ENCODE measurements at regions not wholly inside any gene's neighbourhood (a gene's known extent, or its start where the extent isn't known, plus 50 kb on each side); places are given as distances from the start of the nearest gene placed in this dataset.

- no peaks in the 10 kb centered on the region for H3K36me3 Mint-ChIP-seq
- CTCF ChIA-PET: no interaction called here
These were observed 375.8 kb downstream of the QKI start for GRCh38 chr6:163790266-163790840.

GRCh38 chr6:163789199-163789810 is 374.8 kb downstream of the QKI start:
- Histone ChIP-seq H3K27me3 (ENCODE audit: insufficient read depth, low read length, poor library complexity, severe bottlenecking) (no peaks in the 10 kb centered on the region), H3K9me3 (ENCODE audit: low read length) (no peaks in the 10 kb centered on the region), H3K4me3 (ENCODE audit: low read length) (no peak overlapping the region), H3K27ac (ENCODE audit: low read depth, low read length) (no peak overlapping the region), H3K36me3 (ENCODE audit: insufficient read depth, low read length) (no peaks in the 10 kb centered on the region), H3K4me1 (ENCODE audit: insufficient read depth, low read length) (no peaks in the 10 kb centered on the region)
- ChIA-PET CTCF (no interaction called here), POLR2A (no interaction called here)
- no peaks in the 10 kb centered on the region for H3K36me3 Mint-ChIP-seq
- no peaks in the 10 kb centered on the region for H3K9me3 Mint-ChIP-seq
- H3K4me1 Mint-ChIP-seq: peaks cover 0 to 6% (median 5%) of the 10 kb centered on the region in 3 donors
- peaks cover 2 to 13% of the 10 kb centered on the region in 2 donors for H3K27me3 Mint-ChIP-seq
- no peak for DNase-seq
- H3K4me3 Mint-ChIP-seq: no peak overlapping the region
- no peak overlapping the region for H3K27ac Mint-ChIP-seq

More at GRCh38 chr6:163790266-163790840, 375.8 kb downstream of the QKI start:
- DNase-seq: no peak
- Histone ChIP-seq H3K9me3 (ENCODE audit: low read length) (no peaks in the 10 kb centered on the region), H3K36me3 (ENCODE audit: insufficient read depth, low read length) (no peaks in the 10 kb centered on the region), H3K27me3 (ENCODE audit: insufficient read depth, low read length, poor library complexity, severe bottlenecking) (no peaks in the 10 kb centered on the region), H3K27ac (ENCODE audit: low read depth, low read length) (no peak overlapping the region), H3K4me1 (ENCODE audit: insufficient read depth, low read length) (no peaks in the 10 kb centered on the region), H3K4me3 (ENCODE audit: low read length) (no peak overlapping the region)
- peaks cover 4 to 13% of the 10 kb centered on the region in 2 donors for H3K27me3 Mint-ChIP-seq
- POLR2A ChIA-PET: no interaction called here
- no peaks in the 10 kb centered on the region for H3K9me3 Mint-ChIP-seq
- no peak overlapping the region for H3K27ac Mint-ChIP-seq
- H3K4me1 Mint-ChIP-seq: peaks cover 0 to 6% (median 5%) of the 10 kb centered on the region in 3 donors
- H3K4me3 Mint-ChIP-seq: no peak overlapping the region

DNA sequence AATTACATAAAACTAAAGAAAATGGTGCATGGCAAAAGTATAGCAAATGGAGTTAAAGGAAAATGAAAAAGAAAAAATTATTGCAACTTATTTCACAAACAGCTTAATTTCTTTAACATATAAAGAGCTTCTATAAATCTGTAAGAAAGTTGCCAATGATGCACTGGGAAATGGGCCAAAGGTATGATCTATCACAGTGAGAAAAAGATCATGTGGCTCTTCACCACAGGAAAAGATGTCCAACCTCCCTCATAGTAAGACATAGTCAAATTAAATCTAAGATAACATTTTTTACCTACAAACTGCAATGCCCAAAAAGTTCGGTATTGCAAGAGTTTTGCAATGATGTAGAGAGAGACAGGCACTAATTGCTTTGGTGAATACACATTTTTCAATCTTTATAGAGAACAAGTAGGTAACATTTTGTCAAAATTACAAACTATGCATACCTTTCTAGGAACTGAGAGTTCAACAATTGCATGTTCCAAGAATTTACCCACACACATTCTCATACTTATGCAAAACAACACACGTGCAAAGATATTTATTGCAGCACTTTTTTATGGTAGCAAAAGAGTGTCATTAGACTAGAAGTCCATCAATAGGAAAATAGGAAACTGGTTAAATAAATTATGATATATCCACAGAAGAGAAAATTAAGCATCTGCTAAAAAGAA is 372.6 kb downstream of the QKI start:
- Mint-ChIP-seq H3K27ac (no peak overlapping the region), H3K4me3 (peak overlapping the region in 1 of 7 donors; percentile 40), H3K27me3 (peaks cover 2 to 6% of the 10 kb centered on the region in 2 donors), H3K36me3 (no peaks in the 10 kb centered on the region), H3K4me1 (peaks cover 4 to 14% (median 13%) of the 10 kb centered on the region in 3 donors), H3K9me3 (no peaks in the 10 kb centered on the region)
- H3K4me3 ChIP-seq (ENCODE audit: low read length): no peak overlapping the region
- no peaks in the 10 kb centered on the region for H3K36me3 ChIP-seq (ENCODE audit: insufficient read depth, low read length)
- CTCF ChIA-PET: no interaction called here
- H3K27me3 ChIP-seq (ENCODE audit: insufficient read depth, low read length, poor library complexity, severe bottlenecking): no peaks in the 10 kb centered on the region
- no peak for DNase-seq
- POLR2A ChIA-PET: no interaction called here
- no peak overlapping the region for H3K27ac ChIP-seq (ENCODE audit: low read depth, low read length)
- H3K4me1 ChIP-seq (ENCODE audit: insufficient read depth, low read length): no peaks in the 10 kb centered on the region
- H3K9me3 ChIP-seq (ENCODE audit: low read length): no peaks in the 10 kb centered on the region

- Histone ChIP-seq H3K27ac (ENCODE audit: low read depth, low read length) (no peak overlapping the region), H3K4me1 (ENCODE audit: insufficient read depth, low read length) (no peaks in the 10 kb centered on the region), H3K4me3 (ENCODE audit: low read length) (no peak overlapping the region), H3K9me3 (ENCODE audit: low read length) (no peaks in the 10 kb centered on the region), H3K36me3 (ENCODE audit: insufficient read depth, low read length) (no peaks in the 10 kb centered on the region), H3K27me3 (ENCODE audit: insufficient read depth, low read length, poor library complexity, severe bottlenecking) (no peaks in the 10 kb centered on the region)
- CTCF ChIA-PET: no interaction called here
- Mint-ChIP-seq H3K4me3 (peak overlapping the region in 1 of 7 donors; percentile 51), H3K36me3 (no peaks in the 10 kb centered on the region), H3K4me1 (peaks cover 4 to 14% (median 12%) of the 10 kb centered on the region in 3 donors), H3K27me3 (peaks cover 2 to 22% of the 10 kb centered on the region in 2 donors), H3K27ac (peak overlapping the region in 2 of 8 donors; percentile 12 to 77), H3K9me3 (no peaks in the 10 kb centered on the region)
- no peak for DNase-seq
- POLR2A ChIA-PET: no interaction called here
These were observed 368.0 kb downstream of the QKI start for GRCh38 chr6:163782436-163783003.

DNA sequence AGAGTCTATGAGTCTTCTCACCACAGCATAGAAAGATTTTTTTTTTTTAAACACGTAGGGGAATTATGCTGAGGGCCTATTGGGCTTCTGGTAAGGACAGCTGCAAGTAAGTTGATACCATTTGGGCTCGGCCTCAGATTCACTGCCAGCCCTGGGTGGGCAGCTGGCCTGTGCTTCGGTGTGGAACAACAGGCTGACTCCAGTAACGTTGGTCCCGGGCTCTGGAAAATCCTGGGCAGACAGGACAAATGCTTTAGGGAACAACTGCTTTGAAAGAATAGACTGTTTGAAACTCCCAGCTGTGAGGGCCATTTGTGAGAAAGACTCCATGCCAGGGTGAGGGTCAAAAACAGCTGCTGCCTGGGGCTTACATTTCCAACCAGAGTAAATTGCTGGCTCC is 366.5 kb downstream of the QKI start:
- Mint-ChIP-seq H3K27ac (no peak overlapping the region), H3K4me3 (no peak overlapping the region), H3K9me3 (no peaks in the 10 kb centered on the region), H3K27me3 (peaks cover 2 to 22% of the 10 kb centered on the region in 2 donors), H3K4me1 (peaks cover 4 to 9% (median 7%) of the 10 kb centered on the region in 3 donors), H3K36me3 (no peaks in the 10 kb centered on the region)
- DNase-seq: no peak
- Histone ChIP-seq H3K4me1 (ENCODE audit: insufficient read depth, low read length) (no peaks in the 10 kb centered on the region), H3K9me3 (ENCODE audit: low read length) (no peaks in the 10 kb centered on the region), H3K27ac (ENCODE audit: low read depth, low read length) (no peak overlapping the region), H3K4me3 (ENCODE audit: low read length) (no peak overlapping the region), H3K27me3 (ENCODE audit: insufficient read depth, low read length, poor library complexity, severe bottlenecking) (no peaks in the 10 kb centered on the region), H3K36me3 (ENCODE audit: insufficient read depth, low read length) (no peaks in the 10 kb centered on the region)
- CTCF ChIA-PET: no interaction called here
- POLR2A ChIA-PET: no interaction called here

DNA sequence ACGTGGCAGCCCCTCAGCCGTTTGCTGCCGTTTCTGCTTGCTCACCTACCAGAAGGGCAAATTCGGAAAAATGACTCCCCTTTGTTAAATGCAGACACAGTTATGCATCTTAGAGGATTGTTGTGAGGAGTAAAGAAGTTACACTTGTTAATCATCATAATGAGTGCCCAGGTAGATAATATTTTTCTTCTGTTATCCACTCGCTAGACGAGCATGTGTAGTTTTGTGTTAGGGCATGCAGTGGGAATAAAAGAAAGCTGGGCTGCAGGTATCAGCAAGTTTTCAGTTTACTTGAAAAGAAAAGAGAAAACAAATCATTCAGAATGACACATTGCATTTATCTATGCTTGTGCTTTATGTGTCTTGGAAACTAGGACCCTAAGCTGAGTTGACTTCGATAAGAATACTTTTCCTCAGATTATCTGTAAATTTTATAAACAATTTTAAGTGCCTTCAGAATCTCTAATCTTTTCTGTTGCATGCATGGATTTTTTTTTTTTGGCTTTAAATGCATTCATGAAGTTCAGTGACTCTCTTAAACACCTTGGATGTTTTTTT is 365.3 kb downstream of the QKI start:
- Mint-ChIP-seq H3K36me3 (no peaks in the 10 kb centered on the region), H3K9me3 (peaks cover 0 to 2% (median 0%) of the 10 kb centered on the region in 5 donors), H3K4me1 (peaks cover 4 to 9% (median 7%) of the 10 kb centered on the region in 3 donors), H3K4me3 (no peak overlapping the region), H3K27ac (no peak overlapping the region), H3K27me3 (peaks cover 2 to 22% of the 10 kb centered on the region in 2 donors)
- H3K36me3 ChIP-seq (ENCODE audit: insufficient read depth, low read length): no peaks in the 10 kb centered on the region
- ChIA-PET POLR2A (no interaction called here), CTCF (no interaction called here)
- H3K9me3 ChIP-seq (ENCODE audit: low read length): no peaks in the 10 kb centered on the region
- no peak overlapping the region for H3K4me3 ChIP-seq (ENCODE audit: low read length)
- no peak for DNase-seq
- H3K27ac ChIP-seq (ENCODE audit: low read depth, low read length): no peak overlapping the region
- no peaks in the 10 kb centered on the region for H3K27me3 ChIP-seq (ENCODE audit: insufficient read depth, low read length, poor library complexity, severe bottlenecking)
- no peaks in the 10 kb centered on the region for H3K4me1 ChIP-seq (ENCODE audit: insufficient read depth, low read length)

DNA sequence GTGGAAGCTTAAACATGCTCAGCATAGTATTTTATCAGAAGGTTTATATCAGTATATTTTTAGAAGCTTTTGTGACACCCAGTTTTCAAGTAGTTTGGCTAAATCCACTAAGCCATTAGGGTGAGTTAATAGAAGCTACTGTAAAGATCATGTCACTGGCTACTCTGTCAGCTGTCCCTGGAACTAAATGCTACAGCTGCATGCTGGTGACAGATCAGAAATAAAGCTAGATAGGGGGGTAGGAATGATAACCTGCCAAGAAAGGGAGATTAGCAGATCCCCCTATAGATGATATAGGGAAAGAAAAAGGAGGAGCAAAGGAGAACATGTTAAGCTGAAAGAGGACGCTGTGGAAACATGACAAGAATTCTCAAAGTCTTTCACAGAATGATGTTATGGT is 363.2 kb downstream of the QKI start:
- Mint-ChIP-seq H3K4me1 (peaks cover 3 to 4% (median 3%) of the 10 kb centered on the region in 3 donors), H3K36me3 (no peaks in the 10 kb centered on the region), H3K27ac (no peak overlapping the region), H3K4me3 (no peak overlapping the region), H3K27me3 (peaks cover 4 to 17% of the 10 kb centered on the region in 2 donors), H3K9me3 (peaks cover 0 to 2% (median 0%) of the 10 kb centered on the region in 5 donors)
- Histone ChIP-seq H3K4me3 (ENCODE audit: low read length) (no peak overlapping the region), H3K4me1 (ENCODE audit: insufficient read depth, low read length) (no peaks in the 10 kb centered on the region), H3K27me3 (ENCODE audit: insufficient read depth, low read length, poor library complexity, severe bottlenecking) (no peaks in the 10 kb centered on the region), H3K27ac (ENCODE audit: low read depth, low read length) (peak overlapping the region; percentile 24), H3K9me3 (ENCODE audit: low read length) (no peaks in the 10 kb centered on the region), H3K36me3 (ENCODE audit: insufficient read depth, low read length) (no peaks in the 10 kb centered on the region)
- CTCF ChIA-PET: no interaction called here
- POLR2A ChIA-PET: no interaction called here
- DNase-seq: no peak
